ENCODE measurements at regions not wholly inside any gene's neighbourhood (a gene's known extent, or its start where the extent isn't known, plus 50 kb on each side); places are given as distances from the start of the nearest gene placed in this dataset.

DNA sequence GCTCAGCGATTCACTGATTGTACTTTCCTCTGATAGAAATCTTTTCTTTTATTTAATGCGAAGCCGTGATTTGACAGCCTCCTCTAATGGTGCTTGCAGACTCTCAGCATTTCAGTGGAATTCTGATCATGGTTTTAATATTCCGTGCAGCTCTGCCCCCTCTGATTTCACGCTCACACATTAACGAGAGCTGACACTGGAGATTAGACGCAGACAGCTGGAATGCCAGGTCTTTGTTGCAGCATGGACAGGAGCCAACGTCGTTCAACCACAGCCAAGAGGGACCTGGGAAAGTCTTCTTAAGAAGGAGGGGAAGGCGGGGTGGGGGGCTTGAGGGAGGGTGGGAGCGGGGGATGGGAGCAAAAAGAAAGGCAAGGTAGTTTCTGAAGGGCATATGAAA lies 186.4 kb downstream of the BLID start:
- TF ChIP-seq FOXP2 (optimal IDR thresholded peaks at IDR 0.05; ENCODE audit: borderline replicate concordance, extremely low read depth, extremely low read length, insufficient read depth) (no peak), POLR2AphosphoS5 (IDR thresholded peaks at IDR 0.05; ENCODE audit: low read depth, low read length) (no peak), SIN3A (IDR thresholded peaks at IDR 0.05; ENCODE audit: borderline replicate concordance, insufficient read depth, low read length) (no peak), TAF1 (IDR thresholded peaks at IDR 0.05; ENCODE audit: borderline replicate concordance, insufficient read depth, low read length) (no peak)
- TF ChIP-seq, protein P1, sequence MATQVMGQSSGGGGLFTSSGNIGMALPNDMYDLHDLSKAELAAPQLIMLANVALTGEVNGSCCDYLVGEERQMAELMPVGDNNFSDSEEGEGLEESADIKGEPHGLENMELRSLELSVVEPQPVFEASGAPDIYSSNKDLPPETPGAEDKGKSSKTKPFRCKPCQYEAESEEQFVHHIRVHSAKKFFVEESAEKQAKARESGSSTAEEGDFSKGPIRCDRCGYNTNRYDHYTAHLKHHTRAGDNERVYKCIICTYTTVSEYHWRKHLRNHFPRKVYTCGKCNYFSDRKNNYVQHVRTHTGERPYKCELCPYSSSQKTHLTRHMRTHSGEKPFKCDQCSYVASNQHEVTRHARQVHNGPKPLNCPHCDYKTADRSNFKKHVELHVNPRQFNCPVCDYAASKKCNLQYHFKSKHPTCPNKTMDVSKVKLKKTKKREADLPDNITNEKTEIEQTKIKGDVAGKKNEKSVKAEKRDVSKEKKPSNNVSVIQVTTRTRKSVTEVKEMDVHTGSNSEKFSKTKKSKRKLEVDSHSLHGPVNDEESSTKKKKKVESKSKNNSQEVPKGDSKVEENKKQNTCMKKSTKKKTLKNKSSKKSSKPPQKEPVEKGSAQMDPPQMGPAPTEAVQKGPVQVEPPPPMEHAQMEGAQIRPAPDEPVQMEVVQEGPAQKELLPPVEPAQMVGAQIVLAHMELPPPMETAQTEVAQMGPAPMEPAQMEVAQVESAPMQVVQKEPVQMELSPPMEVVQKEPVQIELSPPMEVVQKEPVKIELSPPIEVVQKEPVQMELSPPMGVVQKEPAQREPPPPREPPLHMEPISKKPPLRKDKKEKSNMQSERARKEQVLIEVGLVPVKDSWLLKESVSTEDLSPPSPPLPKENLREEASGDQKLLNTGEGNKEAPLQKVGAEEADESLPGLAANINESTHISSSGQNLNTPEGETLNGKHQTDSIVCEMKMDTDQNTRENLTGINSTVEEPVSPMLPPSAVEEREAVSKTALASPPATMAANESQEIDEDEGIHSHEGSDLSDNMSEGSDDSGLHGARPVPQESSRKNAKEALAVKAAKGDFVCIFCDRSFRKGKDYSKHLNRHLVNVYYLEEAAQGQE (IDR thresholded peaks at IDR 0.05; ENCODE audit: insufficient read depth in 1 of 2, low read depth in 2 of 2, low read length in 2 of 2) = no peak

DNA sequence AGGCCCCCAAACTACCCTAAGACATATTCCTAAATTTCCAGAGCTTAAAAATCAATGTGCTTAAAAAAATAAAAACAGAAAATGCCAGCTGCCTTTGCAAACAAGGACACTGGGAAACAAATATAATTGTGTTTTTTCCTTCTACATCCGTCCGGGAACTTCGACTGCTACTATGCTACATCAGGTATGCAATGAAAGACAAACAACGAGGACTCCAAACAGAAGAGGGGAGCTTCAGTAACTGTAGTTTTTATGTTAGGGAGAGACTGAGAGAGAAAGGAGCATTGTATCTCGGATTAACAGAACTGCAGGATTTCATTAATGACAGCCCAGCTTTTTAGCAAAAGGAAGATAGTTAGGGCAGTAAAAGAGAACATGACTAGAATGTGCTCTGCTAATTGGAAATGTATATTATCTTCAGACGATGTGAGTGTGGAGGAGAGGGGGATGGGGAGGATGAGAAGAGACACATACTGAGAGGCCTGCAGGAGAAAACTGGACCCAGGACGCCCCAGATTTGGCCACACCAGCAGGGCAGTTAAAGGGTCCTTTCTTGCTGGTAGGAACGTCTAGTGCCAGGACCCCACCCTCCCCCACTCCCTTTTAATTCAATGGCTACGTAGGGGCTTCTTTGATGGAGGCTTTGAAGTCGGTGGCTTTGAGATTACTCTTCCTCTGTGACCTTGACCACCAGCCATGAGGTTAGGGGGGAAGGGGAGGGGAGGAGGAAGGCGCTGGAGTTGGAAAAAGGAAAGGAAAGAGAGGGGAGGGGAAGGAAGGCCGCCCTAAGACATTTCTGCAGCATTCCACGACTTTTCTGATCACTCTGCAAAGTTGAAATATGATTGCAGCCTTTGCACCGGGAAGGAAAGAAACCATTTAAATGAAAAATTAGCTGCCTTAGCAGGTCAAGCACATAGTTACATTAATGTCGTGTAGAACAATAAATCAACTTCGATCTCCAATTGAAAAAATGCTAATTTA lies 187.1 kb downstream of the BLID start:
- TF ChIP-seq POLR2AphosphoS5 (IDR thresholded peaks at IDR 0.05; ENCODE audit: low read depth, low read length) (peak; percentile 19; the same call in 1 of the 2 replicates), TAF1 (IDR thresholded peaks at IDR 0.05; ENCODE audit: borderline replicate concordance, insufficient read depth, low read length) (no peak), FOXP2 (optimal IDR thresholded peaks at IDR 0.05; ENCODE audit: borderline replicate concordance, extremely low read depth, extremely low read length, insufficient read depth) (no peak)
- TF ChIP-seq, protein P1 (IDR thresholded peaks at IDR 0.05; ENCODE audit: insufficient read depth in 1 of 2, low read depth in 2 of 2, low read length in 2 of 2) = no peak

DNA sequence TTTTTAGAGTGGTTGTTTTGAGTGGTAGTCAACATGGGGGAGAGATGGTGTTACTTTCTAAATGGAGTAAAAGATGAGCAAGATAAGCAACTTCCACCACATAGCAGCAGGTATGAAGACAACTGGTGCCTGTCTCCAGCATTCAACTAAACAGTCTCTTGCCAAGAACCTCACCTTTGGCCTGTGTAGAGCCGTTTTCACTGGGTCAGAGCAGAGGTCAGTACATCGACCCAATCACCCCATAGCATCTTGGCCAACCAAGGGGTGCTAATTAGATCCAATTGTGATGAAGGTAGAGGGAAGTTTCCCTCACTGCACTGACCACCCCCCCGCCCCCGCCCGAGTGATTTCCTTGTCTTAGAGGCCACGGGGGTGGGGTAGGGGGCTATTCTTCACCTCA lies 188.2 kb downstream of the BLID start:
- TF ChIP-seq TAF1 (IDR thresholded peaks at IDR 0.05; ENCODE audit: borderline replicate concordance, insufficient read depth, low read length) (no peak), FOXP2 (optimal IDR thresholded peaks at IDR 0.05; ENCODE audit: borderline replicate concordance, extremely low read depth, extremely low read length, insufficient read depth) (no peak), POLR2AphosphoS5 (IDR thresholded peaks at IDR 0.05; ENCODE audit: low read depth, low read length) (no peak), SIN3A (IDR thresholded peaks at IDR 0.05; ENCODE audit: borderline replicate concordance, insufficient read depth, low read length) (no peak)
- TF ChIP-seq, protein P1 (IDR thresholded peaks at IDR 0.05; ENCODE audit: insufficient read depth in 1 of 2, low read depth in 2 of 2, low read length in 2 of 2) = no peak

DNA sequence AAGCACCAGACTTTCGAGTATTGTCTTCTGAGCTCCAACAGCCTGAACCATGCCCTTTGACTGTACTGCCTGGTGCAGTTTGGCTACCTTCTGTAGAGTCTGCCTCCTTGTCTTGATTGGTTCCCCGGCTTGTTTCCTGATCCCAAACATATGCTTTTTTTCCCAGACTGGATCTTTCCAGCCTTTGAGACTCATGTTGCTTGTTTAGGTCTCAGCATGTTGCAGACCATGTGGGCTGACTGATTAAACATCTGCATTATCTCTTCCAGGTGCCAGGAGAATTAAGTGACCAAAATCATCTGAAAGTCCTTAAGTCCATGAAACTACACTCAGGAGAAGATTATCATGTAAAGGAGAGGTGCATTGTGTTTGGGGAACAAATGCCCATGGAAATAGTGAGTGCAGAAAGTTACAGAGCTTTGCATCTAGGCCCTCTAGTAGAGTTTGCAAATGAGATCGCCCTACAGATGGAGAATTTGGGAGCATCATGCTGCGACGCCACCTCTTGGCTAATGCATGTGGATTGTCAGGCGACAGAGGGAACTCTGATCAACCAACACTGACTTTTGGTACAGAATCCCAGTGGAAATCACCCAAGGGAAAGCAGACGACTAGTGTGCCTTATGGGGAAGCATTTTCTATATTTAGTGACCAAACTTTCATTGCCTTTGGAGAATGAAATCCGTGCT lies 188.8 kb downstream of the BLID start:
- TF ChIP-seq, protein P1 (IDR thresholded peaks at IDR 0.05; ENCODE audit: insufficient read depth in 1 of 2, low read depth in 2 of 2, low read length in 2 of 2) = no peak
- TF ChIP-seq POLR2AphosphoS5 (IDR thresholded peaks at IDR 0.05; ENCODE audit: low read depth, low read length) = no peak
- no peak for TF ChIP-seq SIN3A (IDR thresholded peaks at IDR 0.05; ENCODE audit: borderline replicate concordance, insufficient read depth, low read length)
- no peak for TF ChIP-seq TAF1 (IDR thresholded peaks at IDR 0.05; ENCODE audit: borderline replicate concordance, insufficient read depth, low read length)
- TF ChIP-seq FOXP2 (optimal IDR thresholded peaks at IDR 0.05; ENCODE audit: borderline replicate concordance, extremely low read depth, extremely low read length, insufficient read depth) = no peak
